MM.1S (cell line): ENCODE measurements at regions not wholly inside any gene's neighbourhood (a gene's known extent, or its start where the extent isn't known, plus 50 kb on each side); places are given as distances from the start of the nearest gene placed in this dataset.
A peak's percentile ranks its signal among the peaks of the same experiment; 100 is the strongest.

Experiments
- DNase-seq: peaks from one replicate; pipeline ENCODE4 v3.0.0-alpha.2; 2015
- H2AFZ ChIP-seq: fragments of 300-600 bp; sonication (generic); 2 replicates; pipeline ENCODE4 v1.6.0; 2016; ENCODE audit warnings: antibody characterized with exemption, low read length
- H3F3A ChIP-seq: fragments of 300-600 bp; sonication (generic); 2 replicates; pipeline ENCODE4 v1.6.1; 2016; ENCODE audit warnings: mild to moderate bottlenecking, antibody characterized with exemption, low read length, moderate library complexity, mixed read lengths; ENCODE audit not compliant: insufficient read depth
- H3K27ac ChIP-seq: fragments of 300-600 bp; sonication (generic); 2 replicates; pipeline ENCODE4 v1.5.1; 2016; ENCODE audit warnings: mild to moderate bottlenecking, low read length
- H3K27me3 ChIP-seq: fragments of 300-600 bp; sonication (generic); replicated peaks from 2 replicates; pipeline ENCODE4 v1.6.0; 2016; ENCODE audit warnings: low read length; ENCODE audit not compliant: insufficient read depth
- H3K36me3 ChIP-seq: fragments of 300-600 bp; sonication (generic); replicated peaks from 2 replicates; pipeline ENCODE4 v1.6.1; 2016; ENCODE audit warnings: mild to moderate bottlenecking, low read length, mixed read lengths; ENCODE audit not compliant: insufficient read depth
- H3K4me1 ChIP-seq: fragments of 300-600 bp; sonication (generic); 2 replicates; pipeline ENCODE4 v1.6.1; 2016; ENCODE audit warnings: low read length, mixed read lengths
- H3K4me2 ChIP-seq: fragments of 300-600 bp; sonication (generic); 2 replicates; pipeline ENCODE4 v1.6.0; 2016; ENCODE audit warnings: low read depth, low read length
- H3K4me3 ChIP-seq: fragments of 300-600 bp; sonication (generic); 2 replicates; pipeline ENCODE4 v1.5.1; 2016; ENCODE audit warnings: low read length, mixed read lengths
- H3K79me2 ChIP-seq: fragments of 300-600 bp; sonication (generic); 2 replicates; pipeline ENCODE4 v1.6.1; 2016; ENCODE audit warnings: mixed run types, low read length, mixed read lengths
- H3K9ac ChIP-seq: fragments of 300-600 bp; sonication (generic); 2 replicates; pipeline ENCODE4 v1.6.1; 2016; ENCODE audit warnings: low read length, mixed read lengths
- H3K9me2 ChIP-seq: fragments of 300-600 bp; sonication (generic); replicated peaks from 2 replicates; pipeline ENCODE4 v1.6.1; 2016; ENCODE audit warnings: mild to moderate bottlenecking, low read length, mixed read lengths; ENCODE audit not compliant: insufficient read depth
- H3K9me3 ChIP-seq: fragments of 300-600 bp; sonication (generic); replicated peaks from 2 replicates; pipeline ENCODE4 v1.6.1; 2016; ENCODE audit warnings: mild to moderate bottlenecking, low read length, mixed read lengths; ENCODE audit not compliant: insufficient read depth
- H4K20me1 ChIP-seq: fragments of 300-600 bp; sonication (generic); 2 replicates; pipeline ENCODE4 v1.6.1; 2016; ENCODE audit warnings: mild to moderate bottlenecking, low read length, moderate library complexity, mixed read lengths; ENCODE audit not compliant: insufficient read depth
- CTCF ChIP-seq: fragments of 300-600 bp; sonication (generic); IDR thresholded peaks from 2 replicates; pipeline ENCODE4 v1.5.1; 2016; ENCODE audit warnings: antibody characterized with exemption, low read length, mixed read lengths
- EZH2 ChIP-seq: fragments of 300-600 bp; sonication (generic); optimal IDR thresholded peaks from 2 replicates; pipeline ENCODE3; 2017; ENCODE audit warnings: low read depth, mild to moderate bottlenecking, antibody characterized with exemption, low read length, mixed read lengths
- EZH2phosphoT487 ChIP-seq: fragments of 300-600 bp; sonication (generic); IDR thresholded peaks from 2 replicates; pipeline ENCODE4 v1.6.1; 2018; ENCODE audit warnings: antibody characterized with exemption, low read length

- H2AFZ ChIP-seq: no peak overlapping the region
Measured at GRCh38 chr2:85954192-85954589, 65.4 kb upstream of the ST3GAL5 start.

GRCh38 chr2:85953476-85953875, 64.7 kb upstream of the ST3GAL5 start:
- DNase-seq: no peak
- Histone ChIP-seq H3K9me3 (no peaks in the 10 kb centered on the region), H3K79me2 (no peaks in the 10 kb centered on the region), H3K9me2 (no peaks in the 10 kb centered on the region), H3K4me1 (peaks cover 11% of the 10 kb centered on the region), H3K4me3 (no peak overlapping the region), H3K27me3 (no peaks in the 10 kb centered on the region), H2AFZ (no peak overlapping the region), H3K36me3 (no peaks in the 10 kb centered on the region), H4K20me1 (no peaks in the 10 kb centered on the region), H3K4me2 (no peak overlapping the region), H3K9ac (no peak overlapping the region), H3F3A (no peaks in the 10 kb centered on the region), H3K27ac (no peak overlapping the region)
- no peak for TF ChIP-seq EZH2phosphoT487
- no peak for TF ChIP-seq CTCF
- TF ChIP-seq EZH2: no peak

More at GRCh38 chr2:85954192-85954589, 65.4 kb upstream of the ST3GAL5 start:
- Histone ChIP-seq H3K79me2 (no peaks in the 10 kb centered on the region), H4K20me1 (no peaks in the 10 kb centered on the region), H3K27ac (no peak overlapping the region), H3K27me3 (no peaks in the 10 kb centered on the region), H3K4me1 (peaks cover 11% of the 10 kb centered on the region), H3K36me3 (no peaks in the 10 kb centered on the region), H3K4me2 (no peak overlapping the region), H3K9me3 (no peaks in the 10 kb centered on the region), H3F3A (no peaks in the 10 kb centered on the region), H3K9ac (no peak overlapping the region), H3K9me2 (no peaks in the 10 kb centered on the region), H3K4me3 (no peak overlapping the region)
- DNase-seq: no peak
- TF ChIP-seq EZH2 (no peak), CTCF (no peak), EZH2phosphoT487 (no peak)

- Histone ChIP-seq H2AFZ (peak overlapping the region; percentile 41), H3K27ac (peak overlapping the region; percentile 21; the same call in 1 of the 2 replicates)
Measured at GRCh38 chr2:85952196-85952734, 63.5 kb upstream of the ST3GAL5 start.

More at GRCh38 chr2:85952196-85952734, 63.5 kb upstream of the ST3GAL5 start:
- no peaks in the 10 kb centered on the region for H3K9me2 ChIP-seq
- H3K4me1 ChIP-seq: peaks cover 11% of the 10 kb centered on the region
- no peaks in the 10 kb centered on the region for H4K20me1 ChIP-seq
- TF ChIP-seq CTCF (no peak), EZH2 (no peak), EZH2phosphoT487 (no peak)
- no peak overlapping the region for H3K4me2 ChIP-seq
- no peak overlapping the region for H3K4me3 ChIP-seq
- H3K9me3 ChIP-seq: no peaks in the 10 kb centered on the region
- no peaks in the 10 kb centered on the region for H3K79me2 ChIP-seq
- H3K36me3 ChIP-seq: no peaks in the 10 kb centered on the region
- no peaks in the 10 kb centered on the region for H3F3A ChIP-seq
- no peak for DNase-seq
- H3K27me3 ChIP-seq: no peaks in the 10 kb centered on the region
- no peak overlapping the region for H3K9ac ChIP-seq
